Duodenal mucosa (tissue), 2 donors: ENCODE measurements at regions not wholly inside any gene's neighbourhood (a gene's known extent, or its start where the extent isn't known, plus 50 kb on each side); places are given as distances from the start of the nearest gene placed in this dataset.

ENCODE experiments used
- H3K27ac ChIP-seq: one replicate; pipeline ENCODE4 v1.7.0; 2013; ENCODE audit warnings: low read depth, low read length
- H3K27me3 ChIP-seq, 2 donors: one replicate each; pipeline ENCODE4 v1.7.0; 2013; ENCODE audit warnings: low read length in 2 of 2, control low read depth in 1 of 2; ENCODE audit not compliant: insufficient read depth in 2 of 2, control insufficient read depth in 1 of 2
- H3K36me3 ChIP-seq, 2 donors: one replicate each; pipeline ENCODE4 v1.7.0; 2013; ENCODE audit warnings: low read length in 2 of 2, control low read depth in 1 of 2; ENCODE audit not compliant: insufficient read depth in 2 of 2, control insufficient read depth in 1 of 2
- H3K4me1 ChIP-seq, 2 donors: one replicate each; pipeline ENCODE4 v1.7.0; 2013; ENCODE audit warnings: low read length in 2 of 2, control low read depth in 1 of 2; ENCODE audit not compliant: insufficient read depth in 2 of 2, control insufficient read depth in 1 of 2
- H3K4me3 ChIP-seq, 2 donors: one replicate each; pipeline ENCODE4 v1.7.0; 2013; ENCODE audit warnings: low read length in 2 of 2, low read depth in 1 of 2
- H3K9ac ChIP-seq, 2 donors: one replicate each; pipeline ENCODE4 v1.7.0; 2013; ENCODE audit warnings: low read length in 2 of 2, low read depth in 1 of 2
- H3K9me3 ChIP-seq, 2 donors: one replicate each; pipeline ENCODE4 v1.7.0; 2013; ENCODE audit warnings: low read length in 2 of 2, control low read depth in 1 of 2; ENCODE audit not compliant: control insufficient read depth in 1 of 2

DNA sequence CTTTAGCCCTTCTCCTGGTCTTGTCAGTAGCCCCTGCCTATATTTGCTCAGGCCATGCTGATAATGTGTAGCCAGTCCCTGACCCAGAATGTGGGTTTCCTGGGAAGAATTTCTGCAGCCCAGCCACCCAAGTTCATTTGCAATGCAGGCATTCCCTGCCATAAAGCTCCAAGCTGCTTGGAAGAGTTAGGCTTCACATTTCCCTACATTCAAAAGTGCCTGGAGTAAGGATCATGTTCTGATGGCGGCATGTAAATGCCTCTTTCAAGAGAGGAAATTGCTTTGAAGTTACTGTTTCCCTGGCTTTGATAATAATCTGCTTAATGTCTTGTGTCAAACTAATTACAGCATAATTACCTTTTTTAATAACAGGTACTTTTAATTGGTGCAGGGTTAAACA lies 266.1 kb downstream of the MIAT start:
- H3K9me3 ChIP-seq, result no peaks in the 10 kb centered on the region
- no peaks in the 10 kb centered on the region for H3K27me3 ChIP-seq
- H3K36me3 ChIP-seq, result no peaks in the 10 kb centered on the region
- no peak overlapping the region for H3K9ac ChIP-seq
- no peak overlapping the region for H3K4me3 ChIP-seq
- no peaks in the 10 kb centered on the region for H3K4me1 ChIP-seq
- H3K27ac ChIP-seq, result no peak overlapping the region

DNA sequence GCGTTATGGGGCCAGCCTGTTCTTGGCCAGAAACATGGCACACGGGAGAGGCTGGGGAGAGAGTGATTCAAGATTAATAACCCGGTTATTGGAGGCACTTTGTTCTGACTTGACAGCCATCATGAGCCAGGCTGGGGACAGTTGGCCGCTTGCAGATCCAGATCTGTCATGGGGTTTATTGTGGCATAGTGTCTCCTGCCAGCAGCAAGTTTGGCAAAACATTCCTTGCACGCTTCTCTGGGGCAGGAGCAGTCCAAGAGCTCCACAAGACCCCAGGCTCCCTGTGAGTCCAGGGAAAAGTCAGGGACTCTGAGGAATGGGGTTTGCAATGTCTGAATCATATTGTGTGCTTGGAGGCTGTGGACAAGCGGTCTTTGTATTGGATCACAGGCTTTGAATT lies 270.4 kb downstream of the MIAT start:
- Histone ChIP-seq H3K9ac (no peak overlapping the region), H3K4me3 (no peak overlapping the region), H3K27ac (no peak overlapping the region), H3K27me3 (no peaks in the 10 kb centered on the region), H3K4me1 (no peaks in the 10 kb centered on the region), H3K9me3 (no peaks in the 10 kb centered on the region), H3K36me3 (no peaks in the 10 kb centered on the region)

GRCh38 chr22:26931471-26931870 lies 274.1 kb downstream of the MIAT start:
- Histone ChIP-seq H3K9me3 (no peaks in the 10 kb centered on the region), H3K27me3 (no peaks in the 10 kb centered on the region), H3K36me3 (no peaks in the 10 kb centered on the region), H3K4me3 (no peak overlapping the region), H3K9ac (no peak overlapping the region), H3K27ac (no peak overlapping the region), H3K4me1 (no peaks in the 10 kb centered on the region)

DNA sequence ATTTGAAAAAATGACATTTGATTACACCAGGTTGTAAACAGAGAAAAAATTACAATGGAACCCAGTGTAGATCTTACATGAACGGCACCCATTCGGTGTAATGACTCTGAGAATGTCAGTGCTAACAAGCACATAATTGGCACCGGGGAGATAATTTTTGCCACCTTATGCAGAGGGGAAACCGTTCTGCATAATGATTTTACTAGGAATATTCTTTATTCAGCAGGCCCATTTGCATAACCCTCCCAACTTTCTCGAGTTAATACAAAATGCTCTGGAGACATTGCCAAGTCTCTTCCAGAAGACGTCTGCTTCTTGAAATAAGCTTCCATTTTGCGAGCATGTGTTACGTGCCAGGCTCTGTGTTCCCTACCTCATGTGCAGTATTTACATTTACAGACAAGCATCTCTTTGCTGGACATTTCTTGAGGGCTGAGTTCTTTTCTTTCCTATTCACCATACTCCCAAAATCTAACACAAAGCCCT lies 275.8 kb downstream of the MIAT start:
- no peak overlapping the region for H3K27ac ChIP-seq
- H3K4me3 ChIP-seq, result no peak overlapping the region
- H3K36me3 ChIP-seq, result no peaks in the 10 kb centered on the region
- H3K9ac ChIP-seq, result no peak overlapping the region
- H3K4me1 ChIP-seq, result no peaks in the 10 kb centered on the region
- no peaks in the 10 kb centered on the region for H3K9me3 ChIP-seq
- H3K27me3 ChIP-seq, result no peaks in the 10 kb centered on the region

- Histone ChIP-seq H3K27me3 (no peaks in the 10 kb centered on the region), H3K4me1 (no peaks in the 10 kb centered on the region)
These were observed 279.8 kb downstream of the MIAT start for GRCh38 chr22:26937213-26937612.

GRCh38 chr22:26939466-26939865 lies 282.1 kb downstream of the MIAT start:
- H3K4me3 ChIP-seq, result no peak overlapping the region
- H3K36me3 ChIP-seq, result no peaks in the 10 kb centered on the region
- H3K27me3 ChIP-seq, result no peaks in the 10 kb centered on the region
- no peaks in the 10 kb centered on the region for H3K4me1 ChIP-seq
- no peak overlapping the region for H3K27ac ChIP-seq
- H3K9me3 ChIP-seq, result no peaks in the 10 kb centered on the region
- no peak overlapping the region for H3K9ac ChIP-seq

More at GRCh38 chr22:26937213-26937612, 279.8 kb downstream of the MIAT start:
- Histone ChIP-seq H3K9me3 (no peaks in the 10 kb centered on the region), H3K9ac (no peak overlapping the region), H3K36me3 (no peaks in the 10 kb centered on the region), H3K27ac (no peak overlapping the region), H3K4me3 (no peak overlapping the region)

GRCh38 chr22:26941896-26942636 lies 284.7 kb downstream of the MIAT start:
- H3K27ac ChIP-seq, result no peak overlapping the region
- no peaks in the 10 kb centered on the region for H3K27me3 ChIP-seq
- H3K4me1 ChIP-seq, result no peaks in the 10 kb centered on the region
- no peak overlapping the region for H3K9ac ChIP-seq
- H3K4me3 ChIP-seq, result no peak overlapping the region
- H3K36me3 ChIP-seq, result no peaks in the 10 kb centered on the region
- no peaks in the 10 kb centered on the region for H3K9me3 ChIP-seq

GRCh38 chr22:26942637-26942957 lies 285.2 kb downstream of the MIAT start:
- H3K4me1 ChIP-seq, result no peaks in the 10 kb centered on the region
- H3K27me3 ChIP-seq, result no peaks in the 10 kb centered on the region
- no peaks in the 10 kb centered on the region for H3K36me3 ChIP-seq
- H3K9ac ChIP-seq, result no peak overlapping the region
- no peak overlapping the region for H3K4me3 ChIP-seq
- H3K27ac ChIP-seq, result no peak overlapping the region
- no peaks in the 10 kb centered on the region for H3K9me3 ChIP-seq

- Histone ChIP-seq H3K27ac (no peak overlapping the region), H3K4me3 (no peak overlapping the region), H3K9me3 (no peaks in the 10 kb centered on the region), H3K9ac (no peak overlapping the region), H3K36me3 (no peaks in the 10 kb centered on the region), H3K27me3 (no peaks in the 10 kb centered on the region), H3K4me1 (no peaks in the 10 kb centered on the region)
These were observed 288.2 kb downstream of the MIAT start for GRCh38 chr22:26945565-26945964.

DNA sequence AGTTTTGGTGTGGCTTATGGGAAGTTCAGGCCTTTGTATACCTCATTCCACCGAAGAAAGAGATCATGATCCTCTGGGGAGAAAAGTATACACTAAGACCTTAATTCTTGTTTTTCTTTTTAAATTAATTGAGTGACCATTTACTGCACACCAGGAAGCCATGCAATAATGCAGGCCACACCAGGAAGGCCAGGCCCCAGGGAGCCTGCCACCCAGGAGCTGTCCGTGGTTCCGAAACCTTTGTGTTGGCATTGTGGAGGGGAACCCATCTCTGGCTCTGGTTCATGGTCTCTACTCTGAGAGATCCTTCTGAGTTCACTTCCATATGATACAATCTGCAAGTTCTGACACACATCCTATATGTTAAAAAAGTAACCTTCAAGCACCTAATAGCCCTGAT lies 291.8 kb downstream of the MIAT start:
- H3K4me1 ChIP-seq, result peaks cover 0 to 4% of the 10 kb centered on the region in 2 donors
- no peaks in the 10 kb centered on the region for H3K9me3 ChIP-seq
- H3K36me3 ChIP-seq, result no peaks in the 10 kb centered on the region
- H3K9ac ChIP-seq, result no peak overlapping the region
- no peak overlapping the region for H3K27ac ChIP-seq
- H3K4me3 ChIP-seq, result no peak overlapping the region
- H3K27me3 ChIP-seq, result peaks cover 9 to 20% of the 10 kb centered on the region in 2 donors
